GM10266 (cell line): ENCODE measurements at regions not wholly inside any gene's neighbourhood (a gene's known extent, or its start where the extent isn't known, plus 50 kb on each side); places are given as distances from the start of the nearest gene placed in this dataset.
"Not testable (repeated sequence)": the region's sequence is repeated elsewhere in the genome, so short reads cannot be mapped to it uniquely, and the experiment has no call there.

Experiments
- DNase-seq: peaks from one replicate; pipeline ENCODE4 v3.0.0; 2012; ENCODE audit errors: extremely low spot score
- TF ChIP-seq, protein P1 (sequence below): IDR thresholded peaks from 2 replicates; pipeline ENCODE4 v1.5.1; 2012; ENCODE audit warnings: mild to moderate bottlenecking, low read depth; ENCODE audit not compliant: control insufficient read depth, insufficient read depth; ENCODE audit errors: missing control alignments

DNA sequence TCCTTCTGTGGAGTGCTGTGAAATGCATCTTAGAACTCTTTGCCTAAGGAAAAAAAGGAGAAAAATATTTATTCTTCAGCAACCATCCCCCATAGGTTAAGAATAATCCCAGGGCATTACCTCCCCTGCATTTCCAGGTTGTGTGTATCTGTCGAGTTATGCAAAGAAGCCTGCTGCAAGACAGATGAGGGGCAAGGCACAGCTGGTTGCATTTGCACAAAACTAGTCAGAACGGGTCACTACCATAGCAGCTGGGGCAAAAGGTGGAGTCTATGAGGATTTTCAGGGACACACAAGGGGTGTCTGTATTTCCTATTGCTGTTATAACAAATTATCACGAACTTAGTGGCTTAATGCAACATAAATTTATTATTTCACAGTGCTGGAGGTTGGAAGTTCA lies 443.4 kb upstream of the C1orf87 start:
- no peak for DNase-seq
- TF ChIP-seq, protein P1, sequence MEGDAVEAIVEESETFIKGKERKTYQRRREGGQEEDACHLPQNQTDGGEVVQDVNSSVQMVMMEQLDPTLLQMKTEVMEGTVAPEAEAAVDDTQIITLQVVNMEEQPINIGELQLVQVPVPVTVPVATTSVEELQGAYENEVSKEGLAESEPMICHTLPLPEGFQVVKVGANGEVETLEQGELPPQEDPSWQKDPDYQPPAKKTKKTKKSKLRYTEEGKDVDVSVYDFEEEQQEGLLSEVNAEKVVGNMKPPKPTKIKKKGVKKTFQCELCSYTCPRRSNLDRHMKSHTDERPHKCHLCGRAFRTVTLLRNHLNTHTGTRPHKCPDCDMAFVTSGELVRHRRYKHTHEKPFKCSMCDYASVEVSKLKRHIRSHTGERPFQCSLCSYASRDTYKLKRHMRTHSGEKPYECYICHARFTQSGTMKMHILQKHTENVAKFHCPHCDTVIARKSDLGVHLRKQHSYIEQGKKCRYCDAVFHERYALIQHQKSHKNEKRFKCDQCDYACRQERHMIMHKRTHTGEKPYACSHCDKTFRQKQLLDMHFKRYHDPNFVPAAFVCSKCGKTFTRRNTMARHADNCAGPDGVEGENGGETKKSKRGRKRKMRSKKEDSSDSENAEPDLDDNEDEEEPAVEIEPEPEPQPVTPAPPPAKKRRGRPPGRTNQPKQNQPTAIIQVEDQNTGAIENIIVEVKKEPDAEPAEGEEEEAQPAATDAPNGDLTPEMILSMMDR: no peak

DNA sequence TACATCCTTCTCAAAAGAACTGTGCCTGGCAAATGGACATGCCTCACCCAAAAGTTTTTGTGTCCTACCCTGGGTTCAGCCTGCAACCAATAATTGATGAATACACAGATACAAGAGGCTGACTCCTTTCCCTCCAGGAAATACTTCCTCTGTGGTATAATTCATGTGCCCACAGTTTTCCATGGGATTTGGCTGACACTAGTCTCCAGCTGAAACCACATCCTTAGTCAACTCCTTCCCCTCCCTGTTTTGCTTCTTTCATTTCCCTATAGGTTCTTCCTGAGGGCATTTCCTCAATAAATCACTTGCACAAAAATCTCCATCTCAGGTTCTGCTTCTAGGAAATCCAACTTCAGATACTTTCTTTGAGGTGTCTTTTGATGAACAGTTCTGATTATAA lies 436.6 kb upstream of the C1orf87 start:
- TF ChIP-seq, protein P1: no peak
- no peak for DNase-seq

DNA sequence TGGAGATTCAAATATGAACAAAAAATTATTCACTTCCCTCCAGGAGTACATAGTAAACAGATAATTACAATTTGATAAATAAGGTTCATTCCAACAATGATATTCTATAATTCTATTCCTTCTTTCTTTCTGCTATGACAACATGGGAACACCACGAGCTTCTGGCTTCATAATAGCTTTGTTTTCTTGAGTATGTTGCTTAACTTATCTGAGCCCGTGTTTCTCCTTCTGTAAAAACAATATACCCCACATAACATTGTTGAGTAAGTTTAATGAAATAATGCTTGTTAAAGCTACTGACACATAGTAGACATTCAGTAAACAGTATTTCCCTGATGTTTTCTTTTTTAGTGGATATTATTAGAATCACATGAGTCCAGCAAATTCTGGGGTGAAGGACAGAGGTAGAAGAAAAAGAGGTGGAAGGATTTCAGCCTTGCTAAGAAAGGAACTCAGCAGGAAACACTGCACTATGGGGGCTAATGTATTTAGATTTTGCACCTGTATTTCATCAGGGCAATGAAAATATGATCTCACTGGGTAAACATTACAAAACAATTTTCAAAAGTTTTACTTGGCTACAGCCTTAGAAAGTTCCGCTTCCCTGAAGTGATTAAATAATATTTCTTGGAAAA lies 430.8 kb upstream of the C1orf87 start:
- TF ChIP-seq, protein P1: no peak
- no peak for DNase-seq

DNA sequence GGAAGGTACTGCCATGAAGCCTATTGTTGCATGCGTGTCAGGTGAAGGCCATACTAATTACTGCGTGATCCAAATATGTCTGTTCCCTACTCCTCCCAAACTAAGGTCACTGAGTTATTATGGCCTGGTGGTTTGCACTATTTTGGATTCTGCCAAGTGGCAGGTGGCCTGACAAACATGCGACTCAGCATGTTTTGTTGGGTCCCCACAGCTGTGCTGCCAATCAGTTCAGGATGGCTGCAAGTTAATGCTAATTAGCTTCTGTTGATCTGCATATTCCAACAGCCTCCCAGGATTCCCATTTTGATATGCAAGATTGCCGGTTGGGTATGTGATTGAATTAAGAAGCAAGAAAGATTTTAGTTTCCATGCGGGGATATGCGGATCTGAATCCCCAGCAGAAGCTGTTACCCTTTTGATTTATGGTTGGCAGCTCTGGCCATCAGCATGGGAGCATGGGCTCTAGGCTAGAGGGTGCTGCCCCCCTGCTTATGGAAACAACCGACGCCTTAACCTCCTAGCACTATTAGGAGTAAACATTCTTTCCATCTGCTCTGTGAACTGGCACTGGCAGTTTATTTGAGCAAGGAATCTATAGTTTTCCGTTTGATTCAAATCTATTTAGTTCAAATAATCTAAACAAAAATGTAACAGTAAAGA lies 429.8 kb upstream of the C1orf87 start:
- TF ChIP-seq, protein P1: no peak
- no peak for DNase-seq

DNA sequence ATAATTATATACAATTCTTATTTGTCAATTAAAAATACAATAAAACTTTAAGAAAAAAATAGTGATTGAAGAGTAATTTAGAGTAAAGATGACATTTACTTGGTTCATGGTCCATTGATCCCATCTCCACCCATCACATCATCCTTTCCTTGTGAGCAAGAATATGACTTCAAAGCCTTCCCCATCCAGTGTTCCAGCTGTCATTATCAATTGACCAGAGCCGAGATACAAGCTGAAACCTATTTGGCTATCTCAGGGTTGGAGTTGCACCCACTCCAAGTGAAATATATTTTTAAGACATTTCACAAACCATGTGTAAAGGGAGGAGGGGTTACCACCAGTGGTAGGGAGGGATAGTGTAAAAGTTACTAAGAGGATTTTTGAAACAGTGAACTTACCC lies 428.9 kb upstream of the C1orf87 start:
- TF ChIP-seq, protein P1: no peak
- DNase-seq: no peak

DNA sequence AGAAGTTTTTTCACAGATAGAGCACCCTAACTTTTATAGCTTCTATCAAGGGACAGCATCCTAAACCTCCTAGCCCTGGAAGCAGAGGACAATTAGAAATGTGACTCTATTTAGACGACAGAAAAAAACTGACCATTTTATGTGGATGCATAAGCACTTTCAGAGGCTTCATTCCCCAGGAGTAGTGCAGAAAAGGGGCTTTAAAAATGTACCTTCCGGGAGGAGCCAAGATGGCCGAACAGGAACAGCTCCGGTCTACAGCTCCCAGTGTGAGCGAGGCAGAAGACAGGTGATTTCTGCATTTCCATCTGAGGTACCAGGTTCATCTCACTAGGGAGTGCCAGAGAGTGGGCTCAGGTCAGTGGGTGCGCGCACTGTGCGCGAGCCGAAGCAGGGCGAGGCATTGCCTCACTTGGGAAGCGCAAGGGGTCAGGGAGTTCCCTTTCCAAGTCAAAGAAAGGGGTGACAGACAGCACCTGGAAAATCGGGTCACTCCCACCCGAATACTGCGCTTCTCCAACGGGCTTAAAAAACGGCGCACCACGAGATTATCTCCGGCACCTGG lies 416.4 kb upstream of the C1orf87 start:
- not testable (repeated sequence) for DNase-seq

DNA sequence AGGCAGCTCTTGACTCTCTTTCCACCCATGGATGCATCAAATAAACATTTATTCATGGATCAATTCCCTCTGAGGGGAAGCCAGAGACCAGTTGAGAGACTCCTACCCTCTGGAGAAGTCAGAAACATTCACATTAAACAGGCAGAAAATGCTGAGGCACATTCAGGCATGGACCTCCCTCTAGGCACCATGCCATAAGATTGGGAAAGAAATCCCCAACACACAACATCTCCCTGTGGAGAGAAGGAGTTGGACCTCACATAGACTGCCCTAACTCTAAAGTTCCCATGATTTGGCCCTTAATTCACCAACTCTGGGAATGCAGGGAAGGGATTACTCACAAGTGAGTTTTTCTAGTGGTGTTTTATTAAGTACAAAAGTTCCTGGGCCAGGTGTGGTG lies 415.3 kb upstream of the C1orf87 start:
- DNase-seq: no peak
- TF ChIP-seq, protein P1: no peak
